GM23338 (cell line): ENCODE measurements at regions not wholly inside any gene's neighbourhood (a gene's known extent, or its start where the extent isn't known, plus 50 kb on each side); places are given as distances from the start of the nearest gene placed in this dataset.

Source experiments
- ATAC-seq: fragments of 200-7000 bp; cut with Tn5 transposase; 3 replicates; pipeline ENCODE4 v1.9.1; 2020
- DNase-seq: peaks from one replicate; pipeline ENCODE4 v3.0.0-alpha.2; 2015; ENCODE audit warnings: low spot score
- H2AFZ ChIP-seq: fragments of 200-600 bp; sonication (generic); 2 replicates; pipeline ENCODE4 v1.8.0; 2016; ENCODE audit warnings: antibody characterized with exemption, mild to moderate bottlenecking, moderate library complexity
- H3F3A ChIP-seq: fragments of 200-600 bp; sonication (generic); replicated peaks from 2 replicates; pipeline ENCODE4 v1.8.0; 2017; ENCODE audit warnings: antibody characterized with exemption, mixed run types, low read depth
- H3K27ac ChIP-seq: fragments of 200-600 bp; sonication (generic); 2 replicates; pipeline ENCODE4 v1.6.1; 2016; ENCODE audit warnings: low read depth
- H3K27me3 ChIP-seq: fragments of 200-600 bp; sonication (generic); 2 replicates; pipeline ENCODE4 v1.8.0; 2016; ENCODE audit warnings: mild to moderate bottlenecking, mixed run types, moderate library complexity; ENCODE audit not compliant: insufficient read depth
- H3K36me3 ChIP-seq: fragments of 200-600 bp; sonication (generic); 2 replicates; pipeline ENCODE4 v1.8.0; 2016; ENCODE audit warnings: mild to moderate bottlenecking; ENCODE audit not compliant: insufficient read depth
- H3K4me1 ChIP-seq: fragments of 200-600 bp; sonication (generic); 2 replicates; pipeline ENCODE4 v1.8.0; 2016; ENCODE audit warnings: mild to moderate bottlenecking, moderate library complexity; ENCODE audit not compliant: insufficient read depth
- H3K4me2 ChIP-seq: fragments of 200-600 bp; sonication (generic); 2 replicates; pipeline ENCODE4 v1.7.1; 2017; ENCODE audit warnings: mixed run types
- H3K4me3 ChIP-seq: fragments of 200-600 bp; sonication (generic); 2 replicates; pipeline ENCODE4 v1.6.1; 2016; ENCODE audit warnings: mixed run types
- H3K79me2 ChIP-seq: fragments of 200-600 bp; sonication (generic); replicated peaks from 2 replicates; pipeline ENCODE4 v1.8.0; 2017; ENCODE audit warnings: mild to moderate bottlenecking; ENCODE audit not compliant: insufficient read depth
- H3K9me2 ChIP-seq: fragments of 200-600 bp; sonication (generic); 2 replicates; pipeline ENCODE4 v1.8.0; 2017; ENCODE audit not compliant: insufficient read depth
- H4K20me1 ChIP-seq: fragments of 200-600 bp; sonication (generic); replicated peaks from 2 replicates; pipeline ENCODE4 v1.8.0; 2017; ENCODE audit warnings: mild to moderate bottlenecking; ENCODE audit not compliant: insufficient read depth
- H3K27ac Mint-ChIP-seq: 2 replicates; pipeline ENCODE4 v1.8.0; 2020; ENCODE audit warnings: inconsistent platforms, mild to moderate bottlenecking, moderate library complexity, mixed read lengths
- H3K27me3 Mint-ChIP-seq: 3 replicates; pipeline ENCODE4 v1.8.0; 2022; ENCODE audit warnings: low read depth, mild to moderate bottlenecking, moderate library complexity, mixed read lengths, inconsistent platforms; ENCODE audit not compliant: insufficient read depth, poor library complexity
- H3K36me3 Mint-ChIP-seq: 3 replicates; pipeline ENCODE4 v1.8.0; 2021; ENCODE audit warnings: low read depth, mild to moderate bottlenecking, inconsistent platforms, moderate library complexity, mixed read lengths
- H3K4me1 Mint-ChIP-seq: 3 replicates; pipeline ENCODE4 v1.8.0; 2020; ENCODE audit warnings: mild to moderate bottlenecking, inconsistent platforms, mixed read lengths
- H3K4me3 Mint-ChIP-seq: 3 replicates; pipeline ENCODE4 v1.8.0; 2021; ENCODE audit warnings: moderate library complexity, mild to moderate bottlenecking, inconsistent platforms, mixed read lengths
- H3K9me3 Mint-ChIP-seq: 3 replicates; pipeline ENCODE4 v1.8.0; 2020; ENCODE audit warnings: moderate library complexity, mild to moderate bottlenecking, inconsistent platforms, mixed read lengths
- EZH2 ChIP-seq: fragments of 200-600 bp; sonication (generic); IDR thresholded peaks from one replicate; pipeline ENCODE4 v1.8.0; 2017; ENCODE audit warnings: antibody characterized with exemption, mild to moderate bottlenecking, low read depth; ENCODE audit not compliant: unreplicated experiment
- EZH2phosphoT487 ChIP-seq: fragments of 200-600 bp; sonication (generic); IDR thresholded peaks from one replicate; pipeline ENCODE4 v1.8.1; 2018; ENCODE audit warnings: antibody characterized with exemption; ENCODE audit not compliant: unreplicated experiment
- JUNB ChIP-seq: IDR thresholded peaks from one replicate; pipeline ENCODE4 v1.6.1; 2016; ENCODE audit warnings: antibody characterized with exemption; ENCODE audit not compliant: unreplicated experiment
- NANOG ChIP-seq: IDR thresholded peaks from 2 replicates; pipeline ENCODE4 v1.6.1; 2016; ENCODE audit warnings: antibody characterized with exemption, borderline replicate concordance
- POLR2AphosphoS5 ChIP-seq: IDR thresholded peaks from 2 replicates; pipeline ENCODE4 v1.6.1; 2016; ENCODE audit warnings: antibody characterized with exemption, low read depth
- STAT1 ChIP-seq: IDR thresholded peaks from one replicate; pipeline ENCODE4 v1.6.1; 2016; ENCODE audit warnings: antibody characterized with exemption; ENCODE audit not compliant: unreplicated experiment
- ZNF331 ChIP-seq: fragments of 250-450 bp; sonication (Bioruptor Pico); IDR thresholded peaks from 2 replicates; pipeline ENCODE4 v1.5.0; 2020; ENCODE audit warnings: low read depth, mild to moderate bottlenecking, moderate library complexity
- TF ChIP-seq, protein P1 (sequence below): IDR thresholded peaks from 2 replicates; pipeline ENCODE4 v1.6.1; 2016; ENCODE audit warnings: antibody characterized with exemption
- TF ChIP-seq, protein P2 (sequence below), 2 experiments: fragments of 200-600 bp in 1 of 2; sonication (generic) in 1 of 2; conservative IDR thresholded peaks; 2 replicates each; pipeline versions ENCODE4 v1.5.1 to v1.6.1; 2016 to 2017; ENCODE audit warnings: antibody characterized with exemption in 2 of 2, low read depth in 2 of 2, mild to moderate bottlenecking in 2 of 2, moderate library complexity in 1 of 2
- TF ChIP-seq, protein P3 (sequence below): IDR thresholded peaks from one replicate; pipeline ENCODE4 v1.6.1; 2018; ENCODE audit warnings: antibody characterized with exemption; ENCODE audit not compliant: unreplicated experiment

DNA sequence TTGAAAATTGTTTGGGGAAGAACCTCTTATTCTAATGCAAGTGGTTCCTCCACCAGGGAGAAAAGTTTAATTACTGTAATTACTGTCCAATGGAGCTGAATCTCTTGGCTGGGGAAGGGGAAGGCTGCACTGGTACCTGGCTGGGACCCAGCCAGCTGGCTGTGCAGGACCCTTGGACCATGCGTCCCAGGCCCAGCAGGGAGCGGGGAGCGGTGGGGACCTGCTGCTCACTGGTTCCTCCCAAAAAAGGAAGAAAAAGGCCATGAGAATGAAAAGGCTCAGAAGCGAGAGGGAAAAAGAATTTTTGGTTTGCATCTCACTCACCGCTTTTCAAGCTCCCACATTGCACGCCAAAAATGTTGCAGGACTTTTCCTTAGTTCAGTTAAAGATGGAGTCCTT lies 333.5 kb downstream of the FAM47B start:
- Histone ChIP-seq H3F3A (no peaks in the 10 kb centered on the region), H3K79me2 (no peaks in the 10 kb centered on the region), H3K27me3 (no peaks in the 10 kb centered on the region), H2AFZ (no peak overlapping the region), H3K4me2 (no peak overlapping the region), H3K36me3 (no peaks in the 10 kb centered on the region), H3K4me1 (no peaks in the 10 kb centered on the region), H4K20me1 (no peaks in the 10 kb centered on the region), H3K9me2 (no peaks in the 10 kb centered on the region), H3K4me3 (no peak overlapping the region), H3K27ac (no peak overlapping the region)
- no peak overlapping the region for H3K27ac Mint-ChIP-seq
- H3K4me1 Mint-ChIP-seq = no peaks in the 10 kb centered on the region
- no peak for ATAC-seq
- TF ChIP-seq, protein P1, sequence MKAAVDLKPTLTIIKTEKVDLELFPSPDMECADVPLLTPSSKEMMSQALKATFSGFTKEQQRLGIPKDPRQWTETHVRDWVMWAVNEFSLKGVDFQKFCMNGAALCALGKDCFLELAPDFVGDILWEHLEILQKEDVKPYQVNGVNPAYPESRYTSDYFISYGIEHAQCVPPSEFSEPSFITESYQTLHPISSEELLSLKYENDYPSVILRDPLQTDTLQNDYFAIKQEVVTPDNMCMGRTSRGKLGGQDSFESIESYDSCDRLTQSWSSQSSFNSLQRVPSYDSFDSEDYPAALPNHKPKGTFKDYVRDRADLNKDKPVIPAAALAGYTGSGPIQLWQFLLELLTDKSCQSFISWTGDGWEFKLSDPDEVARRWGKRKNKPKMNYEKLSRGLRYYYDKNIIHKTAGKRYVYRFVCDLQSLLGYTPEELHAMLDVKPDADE = no peak
- TF ChIP-seq, protein P2, sequence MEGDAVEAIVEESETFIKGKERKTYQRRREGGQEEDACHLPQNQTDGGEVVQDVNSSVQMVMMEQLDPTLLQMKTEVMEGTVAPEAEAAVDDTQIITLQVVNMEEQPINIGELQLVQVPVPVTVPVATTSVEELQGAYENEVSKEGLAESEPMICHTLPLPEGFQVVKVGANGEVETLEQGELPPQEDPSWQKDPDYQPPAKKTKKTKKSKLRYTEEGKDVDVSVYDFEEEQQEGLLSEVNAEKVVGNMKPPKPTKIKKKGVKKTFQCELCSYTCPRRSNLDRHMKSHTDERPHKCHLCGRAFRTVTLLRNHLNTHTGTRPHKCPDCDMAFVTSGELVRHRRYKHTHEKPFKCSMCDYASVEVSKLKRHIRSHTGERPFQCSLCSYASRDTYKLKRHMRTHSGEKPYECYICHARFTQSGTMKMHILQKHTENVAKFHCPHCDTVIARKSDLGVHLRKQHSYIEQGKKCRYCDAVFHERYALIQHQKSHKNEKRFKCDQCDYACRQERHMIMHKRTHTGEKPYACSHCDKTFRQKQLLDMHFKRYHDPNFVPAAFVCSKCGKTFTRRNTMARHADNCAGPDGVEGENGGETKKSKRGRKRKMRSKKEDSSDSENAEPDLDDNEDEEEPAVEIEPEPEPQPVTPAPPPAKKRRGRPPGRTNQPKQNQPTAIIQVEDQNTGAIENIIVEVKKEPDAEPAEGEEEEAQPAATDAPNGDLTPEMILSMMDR (conservative IDR thresholded peaks at IDR 0.05; ENCODE audit: low read depth in 2 of 2) = no peak
- DNase-seq = no peak
- H3K36me3 Mint-ChIP-seq = no peaks in the 10 kb centered on the region
- no peaks in the 10 kb centered on the region for H3K27me3 Mint-ChIP-seq
- H3K4me3 Mint-ChIP-seq = no peak overlapping the region
- no peaks in the 10 kb centered on the region for H3K9me3 Mint-ChIP-seq

DNA sequence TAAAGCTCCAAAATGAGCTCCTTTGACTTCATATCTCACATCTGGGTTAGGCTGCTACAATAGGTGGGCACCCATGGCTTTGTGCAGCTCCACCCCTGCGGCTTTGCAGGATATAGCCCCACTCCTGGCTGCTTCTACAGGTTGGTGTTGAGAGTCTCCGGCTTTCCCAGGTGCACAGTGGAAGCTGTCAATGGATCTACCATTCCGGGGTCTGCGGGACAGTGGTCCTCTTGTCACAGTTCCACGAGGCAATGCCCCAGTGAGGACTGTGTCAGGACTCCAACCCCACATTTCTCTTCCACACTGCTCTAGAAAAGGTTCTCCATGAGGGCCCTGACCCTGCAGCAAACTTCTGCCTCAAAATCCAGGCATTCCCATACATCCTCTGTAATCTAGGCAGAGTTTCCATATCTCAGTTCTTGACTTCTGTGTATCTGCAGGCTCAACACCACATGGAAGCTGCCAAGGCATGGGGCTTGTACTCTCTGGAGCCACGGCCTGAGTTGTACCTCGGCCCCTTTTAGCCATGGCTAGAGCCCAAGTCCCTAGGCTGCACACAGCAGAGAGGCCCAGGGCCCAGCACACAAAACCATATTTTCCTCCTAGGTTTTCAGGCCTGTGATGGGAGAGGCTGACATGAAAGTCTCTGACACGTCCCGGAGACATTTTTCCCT lies 342.8 kb downstream of the FAM47B start:
- no peaks in the 10 kb centered on the region for H4K20me1 ChIP-seq
- H3K9me2 ChIP-seq = no peaks in the 10 kb centered on the region
- DNase-seq (no peak), ATAC-seq (no peak)
- H3K9me3 Mint-ChIP-seq = peaks cover 3% of the 10 kb centered on the region
- no peaks in the 10 kb centered on the region for H3F3A ChIP-seq
- no peaks in the 10 kb centered on the region for H3K4me1 ChIP-seq
- no peaks in the 10 kb centered on the region for H3K79me2 ChIP-seq
- no peak overlapping the region for H3K4me3 ChIP-seq
- no peak overlapping the region for H3K4me2 ChIP-seq
- no peaks in the 10 kb centered on the region for H3K36me3 ChIP-seq
- no peak overlapping the region for H3K27ac Mint-ChIP-seq
- H3K4me1 Mint-ChIP-seq = no peaks in the 10 kb centered on the region
- H2AFZ ChIP-seq = no peak overlapping the region
- no peaks in the 10 kb centered on the region for H3K27me3 ChIP-seq
- H3K4me3 Mint-ChIP-seq = no peak overlapping the region
- H3K36me3 Mint-ChIP-seq = no peaks in the 10 kb centered on the region
- no peaks in the 10 kb centered on the region for H3K27me3 Mint-ChIP-seq
- no peak overlapping the region for H3K27ac ChIP-seq
- TF ChIP-seq STAT1 (no peak), EZH2 (no peak), NANOG (no peak), POLR2AphosphoS5 (no peak), EZH2phosphoT487 (no peak), JUNB (no peak), ZNF331 (CRISPR knock-in tag) (no peak)
- TF ChIP-seq, protein P1 = no peak
- TF ChIP-seq, protein P3, sequence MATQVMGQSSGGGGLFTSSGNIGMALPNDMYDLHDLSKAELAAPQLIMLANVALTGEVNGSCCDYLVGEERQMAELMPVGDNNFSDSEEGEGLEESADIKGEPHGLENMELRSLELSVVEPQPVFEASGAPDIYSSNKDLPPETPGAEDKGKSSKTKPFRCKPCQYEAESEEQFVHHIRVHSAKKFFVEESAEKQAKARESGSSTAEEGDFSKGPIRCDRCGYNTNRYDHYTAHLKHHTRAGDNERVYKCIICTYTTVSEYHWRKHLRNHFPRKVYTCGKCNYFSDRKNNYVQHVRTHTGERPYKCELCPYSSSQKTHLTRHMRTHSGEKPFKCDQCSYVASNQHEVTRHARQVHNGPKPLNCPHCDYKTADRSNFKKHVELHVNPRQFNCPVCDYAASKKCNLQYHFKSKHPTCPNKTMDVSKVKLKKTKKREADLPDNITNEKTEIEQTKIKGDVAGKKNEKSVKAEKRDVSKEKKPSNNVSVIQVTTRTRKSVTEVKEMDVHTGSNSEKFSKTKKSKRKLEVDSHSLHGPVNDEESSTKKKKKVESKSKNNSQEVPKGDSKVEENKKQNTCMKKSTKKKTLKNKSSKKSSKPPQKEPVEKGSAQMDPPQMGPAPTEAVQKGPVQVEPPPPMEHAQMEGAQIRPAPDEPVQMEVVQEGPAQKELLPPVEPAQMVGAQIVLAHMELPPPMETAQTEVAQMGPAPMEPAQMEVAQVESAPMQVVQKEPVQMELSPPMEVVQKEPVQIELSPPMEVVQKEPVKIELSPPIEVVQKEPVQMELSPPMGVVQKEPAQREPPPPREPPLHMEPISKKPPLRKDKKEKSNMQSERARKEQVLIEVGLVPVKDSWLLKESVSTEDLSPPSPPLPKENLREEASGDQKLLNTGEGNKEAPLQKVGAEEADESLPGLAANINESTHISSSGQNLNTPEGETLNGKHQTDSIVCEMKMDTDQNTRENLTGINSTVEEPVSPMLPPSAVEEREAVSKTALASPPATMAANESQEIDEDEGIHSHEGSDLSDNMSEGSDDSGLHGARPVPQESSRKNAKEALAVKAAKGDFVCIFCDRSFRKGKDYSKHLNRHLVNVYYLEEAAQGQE = no peak
